HG02973 (cell line): ENCODE measurements at regions not wholly inside any gene's neighbourhood (a gene's known extent, or its start where the extent isn't known, plus 50 kb on each side); places are given as distances from the start of the nearest gene placed in this dataset.

Source experiments
- ATAC-seq: cut with Tn5 transposase; IDR thresholded peaks from one replicate; pipeline ENCODE4 v1.9.1; 2021; ENCODE audit warnings: moderate library complexity; ENCODE audit not compliant: unreplicated experiment

DNA sequence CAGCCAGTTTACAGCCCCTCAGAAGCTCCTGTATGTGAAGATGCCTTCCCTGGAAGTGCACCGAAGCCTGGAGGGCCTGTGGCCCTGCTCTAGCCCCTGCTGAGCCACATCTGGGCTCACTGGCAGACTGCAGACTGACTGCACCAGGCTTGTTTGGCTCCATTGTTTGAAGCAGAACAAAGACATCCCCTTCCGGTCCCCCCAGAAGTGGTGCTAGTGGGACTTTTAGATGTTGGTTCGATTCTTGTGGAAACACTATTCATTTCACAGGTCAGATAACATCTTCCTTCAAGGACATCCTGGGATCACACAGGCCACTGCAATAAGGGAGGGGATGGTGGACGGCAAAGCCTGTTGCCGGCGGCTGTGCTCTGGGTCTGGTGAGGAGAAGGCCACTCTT lies 57.8 kb upstream of the CBLN2 start:
- ATAC-seq: no peak

DNA sequence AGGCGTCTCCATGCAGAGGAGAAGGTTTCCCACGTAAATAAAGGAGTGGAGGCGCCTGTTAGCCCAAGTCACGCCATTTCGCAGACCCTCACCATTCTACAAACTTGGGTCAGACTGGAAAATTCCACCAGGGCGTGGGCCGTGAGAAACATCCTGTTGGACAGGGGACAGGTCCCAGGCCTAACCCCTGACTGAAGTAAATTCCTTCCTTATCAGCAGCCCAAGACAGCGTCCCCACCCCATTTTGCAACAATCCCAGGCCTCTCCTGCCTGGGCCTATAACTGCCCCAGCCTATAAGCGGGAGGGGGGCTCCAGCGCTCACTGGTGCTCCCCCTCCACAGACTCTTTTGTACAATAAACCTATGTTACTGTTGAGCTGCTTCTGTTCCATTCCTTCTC lies 57.3 kb upstream of the CBLN2 start:
- no peak for ATAC-seq
